H9 (cell line): ENCODE measurements at regions not wholly inside any gene's neighbourhood (a gene's known extent, or its start where the extent isn't known, plus 50 kb on each side); places are given as distances from the start of the nearest gene placed in this dataset.
"Not testable (repeated sequence)": the region's sequence is repeated elsewhere in the genome, so short reads cannot be mapped to it uniquely, and the experiment has no call there.

Experiments used
- DNase-seq: peaks from one replicate; pipeline ENCODE4 v3.0.0-alpha.2; 2017
- H2AFZ ChIP-seq: one replicate; pipeline ENCODE4 v1.6.1; 2013; ENCODE audit warnings: mild to moderate bottlenecking, low read length, control low read depth, moderate library complexity
- H2AK5ac ChIP-seq: 2 replicates; pipeline ENCODE4 v1.6.1; 2013; ENCODE audit warnings: low read length, control low read depth, mixed read lengths; ENCODE audit not compliant: insufficient read length
- H2BK120ac ChIP-seq: one replicate; pipeline ENCODE4 v1.6.1; 2013; ENCODE audit warnings: low read depth, mild to moderate bottlenecking, low read length, control low read depth, inconsistent platforms; ENCODE audit not compliant: poor library complexity, severe bottlenecking
- H2BK12ac ChIP-seq: 2 replicates; pipeline ENCODE4 v1.6.1; 2013; ENCODE audit warnings: low read length, control low read depth, mixed read lengths, low read depth; ENCODE audit not compliant: insufficient read length
- H2BK15ac ChIP-seq: 2 replicates; pipeline ENCODE4 v1.6.1; 2013; ENCODE audit warnings: low read depth, low read length, control low read depth
- H2BK20ac ChIP-seq: one replicate; pipeline ENCODE4 v1.6.1; 2013; ENCODE audit warnings: low read depth, mild to moderate bottlenecking, low read length, control low read depth, inconsistent platforms; ENCODE audit not compliant: poor library complexity, severe bottlenecking
- H2BK5ac ChIP-seq: 2 replicates; pipeline ENCODE4 v1.6.1; 2013; ENCODE audit warnings: low read length, control low read depth, mixed read lengths; ENCODE audit not compliant: insufficient read length
- H3K14ac ChIP-seq: 2 replicates; pipeline ENCODE4 v1.6.1; 2013; ENCODE audit warnings: low read length, control low read depth; ENCODE audit not compliant: insufficient read depth
- H3K18ac ChIP-seq: 2 replicates; pipeline ENCODE4 v1.6.1; 2013; ENCODE audit warnings: low read depth, mild to moderate bottlenecking, mixed read lengths, low read length, control low read depth; ENCODE audit not compliant: insufficient read length
- H3K23ac ChIP-seq: 2 replicates; pipeline ENCODE4 v1.6.1; 2013; ENCODE audit warnings: low read length, control low read depth, mixed read lengths, low read depth; ENCODE audit not compliant: insufficient read length
- H3K23me2 ChIP-seq: 2 replicates; pipeline ENCODE4 v1.6.1; 2013; ENCODE audit warnings: low read depth, mild to moderate bottlenecking, mixed read lengths, low read length, control low read depth; ENCODE audit not compliant: insufficient read length, poor library complexity, severe bottlenecking
- H3K27ac ChIP-seq: 2 replicates; pipeline ENCODE4 v1.5.1; 2013; ENCODE audit warnings: low read length, control low read depth, mixed read lengths, low read depth; ENCODE audit not compliant: insufficient read length
- H3K27me3 ChIP-seq: 2 replicates; pipeline ENCODE4 v1.6.1; 2013; ENCODE audit warnings: low read length, control low read depth, inconsistent platforms; ENCODE audit not compliant: insufficient read depth
- H3K4ac ChIP-seq: 2 replicates; pipeline ENCODE4 v1.6.1; 2013; ENCODE audit warnings: low read depth, mild to moderate bottlenecking, control low read depth, inconsistent platforms, low read length, moderate library complexity
- H3K4me1 ChIP-seq: 2 replicates; pipeline ENCODE4 v1.6.1; 2013; ENCODE audit warnings: low read length, control low read depth, inconsistent platforms; ENCODE audit not compliant: insufficient read depth
- H3K4me2 ChIP-seq: 2 replicates; pipeline ENCODE4 v1.6.1; 2013; ENCODE audit warnings: low read length, control low read depth, mixed read lengths; ENCODE audit not compliant: insufficient read length, insufficient read depth
- H3K56ac ChIP-seq: 2 replicates; pipeline ENCODE4 v1.6.1; 2013; ENCODE audit warnings: low read depth, mild to moderate bottlenecking, mixed read lengths, low read length, control low read depth; ENCODE audit not compliant: insufficient read length
- H3K79me1 ChIP-seq: 2 replicates; pipeline ENCODE4 v1.6.1; 2013; ENCODE audit warnings: low read depth, mild to moderate bottlenecking, moderate library complexity, low read length, control low read depth, inconsistent platforms; ENCODE audit not compliant: insufficient read depth, poor library complexity, severe bottlenecking
- H3K79me2 ChIP-seq: 2 replicates; pipeline ENCODE4 v1.6.1; 2013; ENCODE audit warnings: low read length, control low read depth, inconsistent platforms; ENCODE audit not compliant: insufficient read depth
- H3K9ac ChIP-seq: 2 replicates; pipeline ENCODE4 v1.6.1; 2013; ENCODE audit warnings: low read length, control low read depth, mixed read lengths; ENCODE audit not compliant: insufficient read length; ENCODE audit errors: extremely low read depth
- H3K9me3 ChIP-seq: one replicate; pipeline ENCODE4 v1.6.1; 2013; ENCODE audit warnings: low read depth, low read length, inconsistent platforms; ENCODE audit not compliant: control insufficient read depth
- H3T11ph ChIP-seq: one replicate; pipeline ENCODE4 v1.6.1; 2013; ENCODE audit warnings: mild to moderate bottlenecking, low read length, control low read depth, inconsistent platforms
- H4K20me1 ChIP-seq: one replicate; pipeline ENCODE4 v1.6.1; 2013; ENCODE audit not compliant: control insufficient read depth, insufficient read length, insufficient read depth
- H4K5ac ChIP-seq: 2 replicates; pipeline ENCODE4 v1.6.1; 2013; ENCODE audit warnings: low read depth, mild to moderate bottlenecking, mixed read lengths, low read length, control low read depth; ENCODE audit not compliant: insufficient read length
- H4K8ac ChIP-seq: replicated peaks from 2 replicates; pipeline ENCODE4 v1.6.1; 2013; ENCODE audit warnings: low read length, control low read depth, mixed read lengths, low read depth; ENCODE audit not compliant: insufficient read length
- H4K91ac ChIP-seq: 2 replicates; pipeline ENCODE4 v1.6.1; 2013; ENCODE audit warnings: low read depth, mild to moderate bottlenecking, moderate library complexity, mixed read lengths, low read length, control low read depth; ENCODE audit not compliant: insufficient read length
- H3K27ac Mint-ChIP-seq, 3 experiments: 2 replicates in 2 of 3; 3 replicates in 1 of 3; pipeline ENCODE4 v1.8.0; 2020 to 2021; ENCODE audit warnings: mixed read lengths in 3 of 3, mild to moderate bottlenecking in 1 of 3, moderate library complexity in 1 of 3
- H3K27me3 Mint-ChIP-seq: 2 replicates; pipeline ENCODE4 v1.8.0; 2021; ENCODE audit warnings: low read depth, mild to moderate bottlenecking, moderate library complexity, mixed read lengths
- H3K36me3 Mint-ChIP-seq, 3 experiments: 2 replicates in 2 of 3; 3 replicates in 1 of 3; pipeline ENCODE4 v1.8.0; 2020 to 2021; ENCODE audit warnings: low read depth in 3 of 3, mixed read lengths in 3 of 3; ENCODE audit not compliant: insufficient read depth in 1 of 3
- H3K4me1 Mint-ChIP-seq, 2 experiments: 2 replicates each; pipeline ENCODE4 v1.8.0; 2020; ENCODE audit warnings: mixed read lengths in 2 of 2
- H3K4me3 Mint-ChIP-seq, 2 experiments: 2 replicates in 1 of 2; 3 replicates in 1 of 2; pipeline ENCODE4 v1.8.0; 2020 to 2021; ENCODE audit warnings: mild to moderate bottlenecking in 2 of 2, mixed read lengths in 2 of 2, moderate library complexity in 1 of 2
- H3K9me3 Mint-ChIP-seq, 2 experiments: 2 replicates in 1 of 2; 3 replicates in 1 of 2; pipeline ENCODE4 v1.8.0; 2020; ENCODE audit warnings: mild to moderate bottlenecking in 2 of 2, mixed read lengths in 2 of 2, moderate library complexity in 1 of 2
- WGBS: extraction: QIAGEN DNeasy Blood & Tissue Kit; methylation state at CpG from one replicate; pipeline ENCODE4 v1.1.7; 2013; ENCODE audit warnings: missing lambda C conversion rate, low lambda C conversion rate, mixed read lengths; ENCODE audit not compliant: insufficient read length; ENCODE audit errors: extremely low coverage; 5-methylcytosine and 5-hydroxymethylcytosine counted together
- TF ChIP-seq, protein P1 (sequence below): fragments of 200-600 bp; sonication (generic); conservative IDR thresholded peaks from 3 replicates; pipeline ENCODE4 v1.8.0; 2021; ENCODE audit warnings: antibody characterized with exemption, mild to moderate bottlenecking

DNA sequence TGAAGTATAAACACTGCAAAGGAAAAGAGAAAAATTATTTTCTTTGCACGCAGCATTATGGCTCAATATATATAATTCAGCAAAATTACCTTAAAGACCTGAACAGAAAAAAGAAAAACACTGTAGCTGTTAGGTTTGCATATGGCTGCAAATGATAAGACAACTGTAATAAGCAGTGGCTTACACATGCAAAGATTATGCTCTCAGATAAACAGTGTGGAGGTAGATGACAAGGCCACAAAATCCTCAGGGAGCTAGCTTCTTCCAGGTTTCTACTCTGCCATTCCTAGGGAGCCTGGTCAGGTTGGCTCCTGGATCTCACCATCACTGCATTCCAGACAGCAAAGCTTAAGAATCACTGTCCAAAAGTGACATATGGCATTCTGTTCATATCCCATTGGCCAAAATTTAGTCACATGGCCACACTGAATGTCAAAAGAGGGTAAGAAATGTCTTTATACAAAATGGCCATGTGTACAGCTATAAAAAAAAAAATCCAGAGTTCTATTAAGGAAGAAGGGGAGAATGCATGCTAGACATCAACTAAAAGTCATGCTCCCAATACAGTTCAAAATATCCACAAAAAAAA is 195.2 kb upstream of the SLC7A11 start:
- Histone ChIP-seq H3K79me1 (no peaks in the 10 kb centered on the region), H3K4ac (no peak overlapping the region), H2BK5ac (no peak overlapping the region), H2BK12ac (no peak overlapping the region), H3K9me3 (no peaks in the 10 kb centered on the region), H3K23me2 (no peaks in the 10 kb centered on the region), H3K14ac (no peak overlapping the region), H2BK20ac (no peak overlapping the region), H4K8ac (no peak overlapping the region), H4K91ac (no peak overlapping the region), H3T11ph (no peak overlapping the region), H3K27me3 (no peaks in the 10 kb centered on the region), H2AFZ (no peak overlapping the region), H4K20me1 (no peaks in the 10 kb centered on the region), H3K4me1 (no peaks in the 10 kb centered on the region), H2BK120ac (no peak overlapping the region), H3K18ac (no peak overlapping the region), H3K9ac (no peak overlapping the region), H3K79me2 (no peaks in the 10 kb centered on the region), H3K23ac (no peak overlapping the region), H2AK5ac (no peak overlapping the region), H3K27ac (no peak overlapping the region), H3K56ac (no peak overlapping the region), H3K4me2 (no peak overlapping the region), H2BK15ac (no peak overlapping the region), H4K5ac (no peak overlapping the region)
- no CpG with 5 or more reads among the region's 1 CpG for WGBS
- Mint-ChIP-seq H3K36me3 (peaks cover 10 to 18% (median 10%) of the 10 kb centered on the region in 3 experiments; a peak in 5 of 7 replicates), H3K4me3 (no peak overlapping the region), H3K27me3 (no peaks in the 10 kb centered on the region), H3K9me3 (peaks cover 11 to 26% of the 10 kb centered on the region in 2 experiments; a peak in 4 of 5 replicates), H3K4me1 (peaks cover 6% of the 10 kb centered on the region in 2 experiments; a peak in 3 of 4 replicates), H3K27ac (no peak overlapping the region)
- DNase-seq = no peak
- TF ChIP-seq, protein P1, sequence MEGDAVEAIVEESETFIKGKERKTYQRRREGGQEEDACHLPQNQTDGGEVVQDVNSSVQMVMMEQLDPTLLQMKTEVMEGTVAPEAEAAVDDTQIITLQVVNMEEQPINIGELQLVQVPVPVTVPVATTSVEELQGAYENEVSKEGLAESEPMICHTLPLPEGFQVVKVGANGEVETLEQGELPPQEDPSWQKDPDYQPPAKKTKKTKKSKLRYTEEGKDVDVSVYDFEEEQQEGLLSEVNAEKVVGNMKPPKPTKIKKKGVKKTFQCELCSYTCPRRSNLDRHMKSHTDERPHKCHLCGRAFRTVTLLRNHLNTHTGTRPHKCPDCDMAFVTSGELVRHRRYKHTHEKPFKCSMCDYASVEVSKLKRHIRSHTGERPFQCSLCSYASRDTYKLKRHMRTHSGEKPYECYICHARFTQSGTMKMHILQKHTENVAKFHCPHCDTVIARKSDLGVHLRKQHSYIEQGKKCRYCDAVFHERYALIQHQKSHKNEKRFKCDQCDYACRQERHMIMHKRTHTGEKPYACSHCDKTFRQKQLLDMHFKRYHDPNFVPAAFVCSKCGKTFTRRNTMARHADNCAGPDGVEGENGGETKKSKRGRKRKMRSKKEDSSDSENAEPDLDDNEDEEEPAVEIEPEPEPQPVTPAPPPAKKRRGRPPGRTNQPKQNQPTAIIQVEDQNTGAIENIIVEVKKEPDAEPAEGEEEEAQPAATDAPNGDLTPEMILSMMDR = no peak

DNA sequence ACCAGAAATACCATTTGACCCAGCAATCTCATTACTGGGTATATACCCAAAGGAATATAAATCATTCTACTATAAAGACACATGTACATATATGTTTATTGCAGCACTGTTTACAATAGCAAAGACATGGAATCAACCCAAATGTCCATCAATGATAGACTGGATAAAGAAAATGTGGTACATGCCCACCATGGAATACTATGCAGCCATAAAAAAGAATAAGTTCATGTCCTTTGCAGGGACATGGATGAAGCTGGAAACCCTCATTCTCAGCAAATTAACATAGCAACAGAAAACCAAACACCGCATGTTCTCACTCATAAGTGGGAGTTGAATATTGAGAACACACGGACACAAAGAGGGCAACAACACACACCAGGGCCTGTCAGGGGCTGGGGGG is 193.6 kb upstream of the SLC7A11 start:
- Mint-ChIP-seq H3K36me3 (peaks cover 10 to 18% (median 10%) of the 10 kb centered on the region in 3 experiments; a peak in 5 of 7 replicates), H3K9me3 (peaks cover 10 to 26% of the 10 kb centered on the region in 2 experiments; a peak in 4 of 5 replicates)
- H4K20me1 ChIP-seq, H3K18ac ChIP-seq, H4K8ac ChIP-seq, H3K4ac ChIP-seq, H4K5ac ChIP-seq, H3K79me2 ChIP-seq, H3K4me1 Mint-ChIP-seq, H3K23me2 ChIP-seq, H2AK5ac ChIP-seq, H3K79me1 ChIP-seq, H3K9ac ChIP-seq, H3K27me3 Mint-ChIP-seq, H2BK15ac ChIP-seq, H3K9me3 ChIP-seq, H3K27me3 ChIP-seq, H3K23ac ChIP-seq, H2BK120ac ChIP-seq, H2BK12ac ChIP-seq, H4K91ac ChIP-seq, H3K14ac ChIP-seq, DNase-seq, H3K4me3 Mint-ChIP-seq, H3T11ph ChIP-seq, H3K27ac Mint-ChIP-seq, H2AFZ ChIP-seq, H3K56ac ChIP-seq, H2BK20ac ChIP-seq, H3K4me2 ChIP-seq, H2BK5ac ChIP-seq, H3K27ac ChIP-seq, H3K4me1 ChIP-seq: not testable (repeated sequence)
- WGBS = no CpG with 5 or more reads among the region's 2 CpGs
